SK-N-SH (cell line): ENCODE measurements at regions not wholly inside any gene's neighbourhood (a gene's known extent, or its start where the extent isn't known, plus 50 kb on each side); places are given as distances from the start of the nearest gene placed in this dataset.

Source experiments
- CTCF ChIA-PET: fragments of 300-600, 350-600 bp; formaldehyde crosslinking; extraction: SDS; loops from one replicate; lab custom pipeline; 2021; lab: Yijun Ruan, JAX
- POLR2A ChIA-PET: fragments of 350-600 bp; sonication (Branson Sonifier 250); formaldehyde crosslinking; extraction: SDS; loops from one replicate; lab custom pipeline; 2020; ENCODE audit warnings: antibody characterized with exemption, inconsistent platforms; lab: Yijun Ruan, JAX
- DNase-seq: peaks from one replicate; pipeline ENCODE4 v3.0.0; 2012
- H2AFZ ChIP-seq: fragments of 200-600 bp; sonication (generic); 2 replicates; pipeline ENCODE4 v1.8.1; 2016; ENCODE audit warnings: antibody characterized with exemption, mild to moderate bottlenecking, low read depth
- H3F3A ChIP-seq: fragments of 200-600 bp; sonication (generic); replicated peaks from 2 replicates; pipeline ENCODE3; 2016; ENCODE audit warnings: antibody characterized with exemption, mild to moderate bottlenecking; ENCODE audit not compliant: insufficient read depth
- H3K27ac ChIP-seq, 2 experiments: fragments of 200-500 bp in 1 of 2; fragments of 200-600 bp in 1 of 2; sonication (Bioruptor generic) in 1 of 2; sonication (generic), shearing (Covaris generic) in 1 of 2; 2 replicates each; pipeline versions ENCODE4 v1.5.1 to v1.6.1; 2014 to 2016; ENCODE audit warnings: low read depth in 2 of 2, inconsistent platforms in 1 of 2, low read length in 1 of 2, mild to moderate bottlenecking in 1 of 2, mixed read lengths in 1 of 2
- H3K27me3 ChIP-seq: fragments of 200-600 bp; sonication (generic), shearing (Covaris generic); 2 replicates; pipeline ENCODE4 v1.6.1; 2016; ENCODE audit warnings: mixed run types; ENCODE audit not compliant: insufficient read depth
- H3K36me3 ChIP-seq, 2 experiments: fragments of 200-500 bp in 1 of 2; fragments of 200-600 bp in 1 of 2; sonication (Bioruptor generic) in 1 of 2; sonication (generic) in 1 of 2; replicated peaks in 1 of 2; 2 replicates each; pipeline versions ENCODE3 to v1.5.1; 2014 to 2016; ENCODE audit warnings: low read length in 1 of 2, mild to moderate bottlenecking in 1 of 2; ENCODE audit not compliant: insufficient read depth in 2 of 2, control insufficient read depth in 1 of 2
- H3K4me1 ChIP-seq, 2 experiments: fragments of 200-500 bp in 1 of 2; fragments of 200-600 bp in 1 of 2; sonication (Bioruptor generic) in 1 of 2; sonication (generic), shearing (Covaris generic) in 1 of 2; 2 replicates each; pipeline versions ENCODE4 v1.5.1 to v1.6.1; 2014 to 2016; ENCODE audit warnings: low read depth in 1 of 2, low read length in 1 of 2, mixed run types in 1 of 2; ENCODE audit not compliant: insufficient read depth in 2 of 2, control insufficient read depth in 1 of 2
- H3K4me2 ChIP-seq: fragments of 200-600 bp; sonication (generic), shearing (Covaris generic); 2 replicates; pipeline ENCODE4 v1.6.1; 2017; ENCODE audit warnings: mixed run types
- H3K4me3 ChIP-seq, 2 experiments: fragments of 200-500 bp in 1 of 2; fragments of 200-600 bp in 1 of 2; sonication (Bioruptor generic) in 1 of 2; sonication (generic), shearing (Covaris generic) in 1 of 2; 2 replicates each; pipeline versions ENCODE4 v1.5.1 to v1.8.1; 2014 to 2016; ENCODE audit warnings: low read depth in 2 of 2, inconsistent platforms in 1 of 2, low read length in 1 of 2, mild to moderate bottlenecking in 1 of 2, mixed read lengths in 1 of 2, moderate library complexity in 1 of 2
- H3K79me2 ChIP-seq: fragments of 200-600 bp; sonication (generic); 2 replicates; pipeline ENCODE4 v1.8.1; 2017; ENCODE audit warnings: mild to moderate bottlenecking; ENCODE audit not compliant: insufficient read depth
- H3K9ac ChIP-seq: fragments of 200-600 bp; sonication (generic); 2 replicates; pipeline ENCODE4 v1.6.1; 2017; ENCODE audit warnings: mixed run types
- H3K9me2 ChIP-seq: fragments of 200-600 bp; sonication (generic); 2 replicates; pipeline ENCODE4 v1.6.1; 2017; ENCODE audit warnings: mixed run types
- H3K9me3 ChIP-seq: fragments of 200-600 bp; sonication (generic); 2 replicates; pipeline ENCODE4 v1.6.1; 2017; ENCODE audit warnings: mixed run types, mild to moderate bottlenecking, moderate library complexity
- H4K20me1 ChIP-seq: fragments of 200-600 bp; sonication (generic); 2 replicates; pipeline ENCODE4 v1.6.1; 2017; ENCODE audit warnings: mild to moderate bottlenecking, mixed run types; ENCODE audit not compliant: insufficient read depth
- CHD2 ChIP-seq: fragments of 150-350 bp; IDR thresholded peaks from 2 replicates; pipeline ENCODE4 v1.6.1; 2018; ENCODE audit warnings: low read length; ENCODE audit not compliant: partially characterized antibody
- CTCF ChIP-seq: fragments of 200-600 bp; sonication (generic); IDR thresholded peaks from 2 replicates; pipeline ENCODE4 v1.6.1; 2017; ENCODE audit warnings: antibody characterized with exemption, mild to moderate bottlenecking, moderate library complexity
- ELF1 ChIP-seq: IDR thresholded peaks from 2 replicates; pipeline ENCODE4 v1.4.0; 2012
- EP300 ChIP-seq, 2 experiments: IDR thresholded peaks; 2 replicates each; pipeline versions ENCODE4 v1.4.0 to v1.6.1; 2012; ENCODE audit warnings: borderline replicate concordance in 1 of 2, low read depth in 1 of 2, low read length in 1 of 2
- FOXJ3 ChIP-seq: sonication (generic); formaldehyde crosslinking; IDR thresholded peaks from 2 replicates; pipeline ENCODE4 v1.5.1; 2020; ENCODE audit warnings: mild to moderate bottlenecking, missing genetic modification reagents
- GATA2 ChIP-seq: sonication (generic); formaldehyde crosslinking; IDR thresholded peaks from 2 replicates; pipeline ENCODE4 v1.5.0; 2020; ENCODE audit warnings: mild to moderate bottlenecking, missing genetic modification reagents
- MAX ChIP-seq: IDR thresholded peaks from 2 replicates; pipeline ENCODE4 v1.4.0; 2012; ENCODE audit warnings: low read depth
- MEF2A ChIP-seq: IDR thresholded peaks from 2 replicates; pipeline ENCODE4 v1.4.0; 2012; ENCODE audit warnings: low read depth, borderline replicate concordance
- MXI1 ChIP-seq: IDR thresholded peaks from 2 replicates; pipeline ENCODE4 v1.6.1; 2012; ENCODE audit warnings: mild to moderate bottlenecking, low read depth, low read length, improper control_type of control experiment
- NFIC ChIP-seq: IDR thresholded peaks from 2 replicates; pipeline ENCODE4 v1.4.0; 2012; ENCODE audit warnings: borderline replicate concordance
- RAD21 ChIP-seq: IDR thresholded peaks from 2 replicates; pipeline ENCODE4 v1.6.1; 2012; ENCODE audit warnings: mild to moderate bottlenecking, low read length
- RFX5 ChIP-seq: IDR thresholded peaks from 2 replicates; pipeline ENCODE4 v1.6.1; 2012; ENCODE audit warnings: mild to moderate bottlenecking, improper control_type of control experiment, low read length
- RXRA ChIP-seq: IDR thresholded peaks from 2 replicates; pipeline ENCODE4 v1.4.0; 2012; ENCODE audit warnings: low read depth, mild to moderate bottlenecking, borderline replicate concordance
- SIN3A ChIP-seq: IDR thresholded peaks from 2 replicates; pipeline ENCODE4 v1.6.1; 2012; ENCODE audit warnings: low read depth, mild to moderate bottlenecking, low read length, moderate library complexity, borderline replicate concordance
- TCF12 ChIP-seq: IDR thresholded peaks from 2 replicates; pipeline ENCODE4 v1.4.0; 2012
- TEAD4 ChIP-seq: IDR thresholded peaks from 2 replicates; pipeline ENCODE4 v1.4.0; 2012; ENCODE audit warnings: mild to moderate bottlenecking, borderline replicate concordance; ENCODE audit not compliant: insufficient read depth
- USF1 ChIP-seq: IDR thresholded peaks from 2 replicates; pipeline ENCODE4 v1.4.0; 2012; ENCODE audit warnings: low read depth, borderline replicate concordance
- USF2 ChIP-seq: fragments of 150-350 bp; IDR thresholded peaks from 2 replicates; pipeline ENCODE4 v1.6.1; 2017; ENCODE audit warnings: antibody characterized with exemption, low read length, low read depth, borderline replicate concordance
- YY1 ChIP-seq: IDR thresholded peaks from 2 replicates; pipeline ENCODE4 v1.4.0; 2012; ENCODE audit warnings: low read depth, mild to moderate bottlenecking
- WGBS: methylation state at CpG from one replicate; pipeline ENCODE4 v1.1.6; 2017; ENCODE audit warnings: low lambda C conversion rate; 5-methylcytosine and 5-hydroxymethylcytosine counted together

- TF ChIP-seq CTCF (no peak), NFIC (no peak)
These were observed 338.1 kb upstream of the TGFBR2 start (continued) for GRCh38 chr3:30268288-30268687.

GRCh38 chr3:30269751-30270445, 336.5 kb upstream of the TGFBR2 start:
- no peaks in the 10 kb centered on the region for H4K20me1 ChIP-seq
- H3K4me1 ChIP-seq, result peaks cover 3 to 11% of the 10 kb centered on the region in 2 experiments; a peak in 3 of 4 replicates
- TF ChIP-seq TEAD4, result no peak
- TF ChIP-seq GATA2 (CRISPR knock-in tag), result no peak
- no peak for TF ChIP-seq RAD21
- TF ChIP-seq FOXJ3 (CRISPR knock-in tag), result no peak
- TF ChIP-seq CHD2, result no peak
- no peak for TF ChIP-seq YY1
- no peak for TF ChIP-seq RXRA
- TF ChIP-seq SIN3A, result no peak
- TF ChIP-seq RFX5, result no peak
- no peak for TF ChIP-seq EP300 (IDR thresholded peaks at IDR 0.05; ENCODE audit: borderline replicate concordance in 1 of 2, low read depth in 1 of 2, low read length in 1 of 2)
- no peak for TF ChIP-seq TCF12
- no peak for TF ChIP-seq MAX
- no peak overlapping the region for H3K4me3 ChIP-seq
- no peaks in the 10 kb centered on the region for H3K79me2 ChIP-seq
- WGBS, result 91% methylated on average over 10 of the region's 10 CpGs
- DNase-seq, result no peak
- no peaks in the 10 kb centered on the region for H3K27me3 ChIP-seq
- no peaks in the 10 kb centered on the region for H3K36me3 ChIP-seq
- no peak overlapping the region for H2AFZ ChIP-seq
- H3K27ac ChIP-seq, result no peak overlapping the region
- ChIA-PET CTCF (no interaction called here), POLR2A (no interaction called here)
- H3K9me3 ChIP-seq, result no peaks in the 10 kb centered on the region
- H3F3A ChIP-seq, result peaks cover 21% of the 10 kb centered on the region
- H3K4me2 ChIP-seq, result no peak overlapping the region
- H3K9ac ChIP-seq, result no peak overlapping the region
- H3K9me2 ChIP-seq, result no peaks in the 10 kb centered on the region

GRCh38 chr3:30271781-30272180, 334.6 kb upstream of the TGFBR2 start:
- ChIA-PET CTCF (interaction anchor here (1.1 to 1.4 kb wide), 3 partner anchors 12 to 421 kb away, joined by 3 to 4 read pairs (median 3); no protein-coding TSS in a partner anchor), POLR2A (no interaction called here)
- H4K20me1 ChIP-seq, result no peaks in the 10 kb centered on the region
- no peak for DNase-seq
- H3K4me1 ChIP-seq, result peaks cover 3 to 11% of the 10 kb centered on the region in 2 experiments; a peak in 3 of 4 replicates
- TF ChIP-seq ELF1 (no peak), USF1 (no peak), MXI1 (no peak), USF2 (no peak), TEAD4 (no peak), MEF2A (no peak)
- no peak overlapping the region for H3K4me2 ChIP-seq
- no peaks in the 10 kb centered on the region for H3K27me3 ChIP-seq
- H2AFZ ChIP-seq, result no peak overlapping the region
- 92% methylated on average over 3 of the region's 3 CpGs for WGBS
- H3K9me2 ChIP-seq, result no peaks in the 10 kb centered on the region
- no peaks in the 10 kb centered on the region for H3K79me2 ChIP-seq
- H3F3A ChIP-seq, result peaks cover 21% of the 10 kb centered on the region
- no peak overlapping the region for H3K4me3 ChIP-seq
- H3K27ac ChIP-seq, result no peak overlapping the region
- H3K36me3 ChIP-seq, result no peaks in the 10 kb centered on the region
- H3K9me3 ChIP-seq, result no peaks in the 10 kb centered on the region
- no peak overlapping the region for H3K9ac ChIP-seq
